COLO829 (cell line): ENCODE measurements at regions not wholly inside any gene's neighbourhood (a gene's known extent, or its start where the extent isn't known, plus 50 kb on each side); places are given as distances from the start of the nearest gene placed in this dataset.

ENCODE experiments used
- DNase-seq: peaks from one replicate; pipeline ENCODE4 v3.0.0; 2012; ENCODE audit warnings: low spot score

- DNase-seq = no peak
Measured at GRCh38 chr20:50273601-50274491, 83.2 kb downstream of the CEBPB start.

DNA sequence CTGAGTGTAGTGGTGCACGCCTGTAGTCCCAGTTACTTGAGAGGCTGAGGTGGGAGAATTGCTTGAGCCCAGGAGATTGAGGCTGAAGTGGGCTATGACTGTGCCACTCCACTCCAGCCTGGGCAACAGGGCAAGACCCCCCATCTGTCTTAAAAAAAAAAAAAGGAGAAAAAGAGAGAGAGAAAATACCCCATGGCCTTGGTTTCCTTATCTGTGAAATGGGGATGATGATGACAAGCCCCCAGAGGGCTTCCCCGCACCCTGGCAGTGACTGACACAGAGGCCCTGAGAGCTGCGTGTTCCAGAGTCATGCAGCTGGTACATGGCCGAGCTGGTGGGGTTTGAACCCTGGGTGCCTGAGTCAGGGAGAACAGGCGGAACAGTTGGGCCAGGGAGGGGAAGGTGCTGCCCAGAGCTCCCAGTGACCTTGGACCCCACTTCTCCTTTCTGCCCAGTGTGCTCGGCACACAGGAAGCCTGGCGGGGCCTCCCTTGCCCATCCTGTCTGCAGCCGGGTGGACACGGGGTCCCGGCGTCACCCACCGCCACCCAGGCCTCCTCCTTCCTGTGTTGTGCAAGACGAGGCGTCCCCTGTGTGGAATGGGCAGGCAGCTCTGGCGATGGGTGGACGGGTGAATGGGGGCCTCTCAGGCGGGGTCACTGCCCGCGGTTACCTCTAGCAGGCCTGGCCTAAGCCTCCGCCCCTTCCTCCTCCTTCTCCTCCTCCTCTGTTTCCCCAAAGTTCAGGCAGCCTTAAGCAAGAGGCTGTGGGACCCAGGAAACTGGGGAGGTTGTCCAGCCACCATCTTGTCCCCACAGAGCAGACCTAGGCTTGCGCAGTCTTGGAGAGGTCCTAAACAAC is 84.2 kb downstream of the CEBPB start:
- DNase-seq = no peak

GRCh38 chr20:50276119-50277063 is 85.8 kb downstream of the CEBPB start:
- no peak for DNase-seq

- no peak for DNase-seq
Measured at GRCh38 chr20:50277064-50277415, 86.4 kb downstream of the CEBPB start.

DNA sequence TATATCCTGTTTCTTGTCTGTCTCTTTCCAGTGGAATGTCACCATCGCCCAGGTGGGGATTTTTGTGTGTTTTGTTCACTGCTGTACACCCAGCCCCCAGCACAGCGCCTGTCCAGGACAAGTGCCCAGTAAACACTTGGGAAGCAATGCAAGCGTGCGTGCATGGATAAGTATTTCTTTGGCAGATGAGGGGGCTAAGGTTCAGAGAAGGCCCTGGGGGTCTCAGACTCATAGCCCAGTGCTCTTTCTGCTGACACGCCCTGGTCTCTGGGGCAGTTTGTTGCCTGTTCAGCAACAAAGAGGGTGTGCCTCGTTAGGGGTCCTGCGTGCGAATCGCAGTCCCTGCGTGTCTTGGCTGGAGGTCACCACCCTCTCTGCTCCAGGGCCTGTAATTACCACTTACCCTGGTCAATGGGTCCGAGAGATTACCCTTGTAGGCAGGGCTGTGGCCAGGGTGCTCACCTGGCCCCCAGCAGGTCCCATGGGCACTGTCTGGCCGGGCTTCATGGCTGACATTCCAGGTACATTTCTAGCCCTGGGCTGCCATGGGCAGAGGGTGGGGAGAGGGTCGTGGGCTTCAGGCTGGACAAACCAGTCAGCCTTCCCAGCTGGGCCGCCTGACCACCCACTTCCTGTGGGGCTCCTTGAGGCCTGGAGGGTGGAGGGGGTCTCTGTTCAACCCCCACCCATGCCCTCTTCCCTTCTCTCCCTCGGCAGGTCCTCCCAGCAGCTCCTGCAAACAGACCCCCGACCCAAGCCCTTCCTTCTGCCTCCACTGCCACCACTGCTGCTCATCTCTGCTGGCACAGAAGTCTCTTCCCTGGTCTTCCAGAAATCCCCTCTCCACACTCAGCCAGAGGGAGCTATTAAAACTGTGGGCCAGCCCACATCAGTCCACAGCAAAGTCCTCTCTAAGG is 87.1 kb downstream of the CEBPB start:
- no peak for DNase-seq

- DNase-seq = no peak
Measured at GRCh38 chr20:50278377-50278683, 87.7 kb downstream of the CEBPB start.

- no peak for DNase-seq
Measured at GRCh38 chr20:50278684-50279531, 88.3 kb downstream of the CEBPB start.

GRCh38 chr20:50279988-50280850 is 89.6 kb downstream of the CEBPB start:
- no peak for DNase-seq

DNA sequence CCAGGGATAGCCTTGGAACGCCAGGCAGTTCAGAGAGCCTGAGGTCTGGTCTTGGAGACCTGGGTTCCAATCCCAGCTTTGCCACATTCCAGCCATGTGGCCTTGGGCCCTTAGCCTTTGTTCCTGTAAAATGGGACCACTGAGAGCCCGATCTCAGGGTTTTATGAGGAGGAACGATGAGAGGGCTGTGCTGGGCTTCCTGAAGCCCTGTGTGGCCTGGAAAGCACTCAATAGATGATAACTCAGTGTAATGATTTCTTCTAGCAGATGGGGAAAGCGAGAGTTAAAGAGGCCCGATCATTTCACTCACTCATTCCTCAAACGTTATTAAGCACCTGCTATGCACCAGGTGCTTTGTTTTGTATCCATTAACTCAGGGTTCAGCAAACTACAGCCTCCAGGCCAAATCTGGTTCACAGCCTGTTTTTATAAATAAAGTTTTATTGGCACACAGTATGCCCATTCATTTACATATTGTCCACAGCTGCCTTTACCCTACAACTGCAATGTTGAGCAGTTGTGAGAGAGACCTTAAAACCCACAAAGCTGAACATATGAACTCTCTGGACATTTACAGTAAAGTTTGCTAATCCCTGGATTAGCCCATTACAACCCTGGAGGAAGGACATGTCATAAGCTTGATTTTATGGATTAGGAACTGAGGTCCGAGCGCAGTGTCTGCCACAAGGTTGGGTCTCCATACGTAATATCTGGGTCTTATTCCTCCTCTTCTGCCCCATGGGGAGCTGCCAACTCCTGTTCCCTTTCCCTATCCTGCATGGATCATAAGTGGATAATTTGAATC is 90.4 kb downstream of the CEBPB start:
- no peak for DNase-seq

GRCh38 chr20:50281831-50282591 is 91.4 kb downstream of the CEBPB start:
- DNase-seq = no peak

- DNase-seq = no peak
Measured at GRCh38 chr20:50282592-50283241, 92.1 kb downstream of the CEBPB start.

DNA sequence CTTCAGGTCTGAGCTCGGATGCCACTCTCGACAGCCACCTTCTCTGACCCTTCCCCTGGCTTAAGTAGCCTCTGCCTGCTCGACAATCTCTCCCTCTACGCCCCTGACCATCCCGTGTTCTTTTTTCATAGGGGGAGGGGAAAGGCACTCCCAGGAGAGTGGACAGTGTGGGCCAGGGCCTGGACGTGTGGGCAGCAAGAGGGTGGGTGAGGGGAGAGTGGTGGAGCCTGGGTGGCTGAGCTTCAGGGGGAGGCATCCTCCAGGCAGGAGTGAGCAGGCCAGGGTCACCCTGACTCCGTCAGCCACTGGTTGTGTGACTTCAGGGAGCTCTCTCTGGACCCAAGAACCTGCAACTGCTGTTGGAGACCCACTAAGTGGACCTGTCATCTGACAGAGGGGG is 92.7 kb downstream of the CEBPB start:
- DNase-seq = no peak

DNA sequence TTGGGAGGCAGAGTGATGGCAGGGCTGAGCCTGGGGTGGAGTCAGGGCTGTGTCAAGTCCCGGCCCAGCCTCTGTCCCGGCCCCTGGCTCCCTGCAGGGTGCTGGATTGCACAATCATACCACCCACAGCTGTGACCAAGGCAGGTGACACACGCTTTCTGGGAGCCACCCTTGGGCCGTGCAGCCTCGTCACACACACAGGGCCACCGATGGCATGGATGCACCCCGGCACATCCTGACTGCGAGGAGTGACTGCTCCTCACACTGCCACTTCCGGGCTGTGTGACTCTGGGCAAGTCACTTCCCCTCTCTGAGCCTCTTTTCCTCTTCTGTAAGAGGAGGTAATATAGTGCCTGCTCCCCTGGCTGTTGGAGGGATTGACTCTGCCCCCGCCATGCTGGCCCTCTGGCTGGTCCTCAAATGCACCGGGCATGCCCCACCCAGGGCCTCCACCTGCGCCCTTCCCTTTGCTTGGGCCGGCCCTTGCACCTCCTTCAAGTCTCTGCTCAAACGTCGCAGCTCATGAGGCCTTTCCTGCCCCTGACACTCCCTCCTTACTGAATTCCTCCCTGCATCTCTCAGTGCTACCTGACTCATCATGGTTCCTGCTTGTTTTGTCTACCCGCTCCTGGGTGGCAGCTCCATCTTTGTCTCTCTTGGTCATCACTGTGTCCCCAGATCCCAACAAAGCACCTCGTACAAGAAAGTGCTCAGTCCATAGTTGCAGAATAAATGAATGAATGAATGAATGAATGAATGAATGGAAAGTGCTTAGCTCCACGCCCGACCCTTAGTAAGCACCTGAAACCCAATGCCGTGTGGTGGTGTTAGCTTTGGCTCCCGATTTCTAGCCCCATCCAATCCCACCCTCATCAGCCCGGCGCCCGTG is 93.5 kb downstream of the CEBPB start:
- no peak for DNase-seq

- no peak for DNase-seq
Measured at GRCh38 chr20:50284811-50285375, 94.3 kb downstream of the CEBPB start.

DNA sequence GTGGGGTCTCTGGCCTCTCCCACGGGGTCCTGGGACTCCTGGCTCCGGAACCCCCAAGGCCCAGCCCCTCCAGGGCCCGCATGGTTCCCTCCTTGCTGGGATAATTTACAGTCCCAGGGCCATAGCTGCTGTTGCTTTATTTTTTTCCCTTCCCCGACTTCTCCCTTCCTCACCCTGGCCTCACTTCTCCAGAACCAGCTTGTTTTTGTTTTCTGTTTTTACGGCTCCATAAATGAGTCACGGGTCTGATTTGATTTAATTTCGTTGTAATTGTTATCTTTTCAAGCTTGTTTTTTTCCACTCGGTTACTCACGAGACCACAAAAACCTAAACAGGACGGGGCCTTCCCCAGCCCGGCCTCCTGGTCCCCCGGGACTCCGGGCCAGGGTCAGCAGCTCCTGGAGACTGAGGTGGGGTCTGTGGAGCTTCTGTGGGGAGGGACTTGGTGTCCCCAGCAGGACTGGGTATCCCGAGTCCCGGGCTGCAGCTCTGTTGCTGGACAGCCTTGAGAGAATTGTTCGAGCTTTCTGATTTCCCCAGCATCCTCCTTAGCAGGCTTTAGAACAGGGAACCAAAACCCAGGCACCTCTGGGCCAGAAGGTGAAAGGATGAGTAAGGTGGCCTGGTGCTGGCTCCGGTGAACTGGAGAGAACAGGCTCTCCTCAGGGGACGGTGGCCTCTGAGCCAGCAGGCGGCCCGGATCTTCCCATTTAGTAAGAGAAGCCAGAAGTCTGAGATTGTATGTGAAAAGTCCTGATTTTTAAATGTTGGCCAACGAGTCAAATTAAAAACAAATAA is 94.9 kb downstream of the CEBPB start:
- DNase-seq = no peak
